ENCODE measurements at regions not wholly inside any gene's neighbourhood (a gene's known extent, or its start where the extent isn't known, plus 50 kb on each side); places are given as distances from the start of the nearest gene placed in this dataset.

- ATAC-seq, result no peak
- H3K9me3 ChIP-seq (replicated peaks; ENCODE audit: control insufficient read depth, insufficient read depth, low read depth, low read length), result no peaks in the 10 kb centered on the region
- 0 out of 2 replicates have a peak, but pooled peaks cover 11% of the 10 kb centered on the region for H4K20me1 ChIP-seq (replicated peaks; ENCODE audit: control insufficient read depth, insufficient read depth, low read length)
- no TSS peak for BruUV-seq (replicated peaks)
- H3K36me3 ChIP-seq (ENCODE audit: control insufficient read depth, insufficient read depth, low read length), result no peaks in the 10 kb centered on the region
- no peaks in the 10 kb centered on the region for H3K79me2 ChIP-seq (ENCODE audit: control insufficient read depth, insufficient read depth, low read length)
- WGBS (ENCODE audit: insufficient coverage, low coverage, missing lambda C conversion rate), result 0% methylated on average over 2 of the region's 2 CpGs
- no peak for DNase-seq (ENCODE audit: extremely low read depth in 1 of 4, low spot score in 3 of 4)
- in situ Hi-C loops (cut with MboI), result no loop called here
- no peak overlapping the region for H3K27ac ChIP-seq (ENCODE audit: extremely low read depth, low read depth, low read length)
- no peaks in the 10 kb centered on the region for H3K9me1 ChIP-seq (ENCODE audit: control insufficient read depth, insufficient read depth, low read length)
- 0 out of 5 replicates have a peak, but pooled peaks cover 0 to 5% of the 10 kb centered on the region in 2 experiments for H3K27me3 ChIP-seq (ENCODE audit: control insufficient read depth in 2 of 2, insufficient read depth in 2 of 2, low read length in 2 of 2)
- POLR2A ChIA-PET, result no interaction called here
- peaks cover 0 to 6% of the 10 kb centered on the region in 2 experiments; a peak in 2 of 5 replicates for H3K4me1 ChIP-seq (replicated peaks in 1 of 2; ENCODE audit: control insufficient read depth in 2 of 2, insufficient read depth in 2 of 2, low read length in 2 of 2)
- no peak overlapping the region for H3K4me2 ChIP-seq (ENCODE audit: insufficient read depth, low read length)
- no peak for TF ChIP-seq TAF7 (tag; IDR thresholded peaks at IDR 0.05)
- TF ChIP-seq SRF (CRISPR knock-in tag; IDR thresholded peaks at IDR 0.05), result no peak
- no peak for TF ChIP-seq E2F3 (CRISPR knock-in tag; IDR thresholded peaks at IDR 0.05)
- no peak for TF ChIP-seq ETS2 (tag; IDR thresholded peaks at IDR 0.05; ENCODE audit: borderline replicate concordance, poor library complexity, severe bottlenecking)
- no peak for TF ChIP-seq ATF4 (CRISPR knock-in tag; IDR thresholded peaks at IDR 0.05)
- TF ChIP-seq RBBP5 (IDR thresholded peaks at IDR 0.05; ENCODE audit: borderline replicate concordance, insufficient read depth, low read length, poor library complexity, severe bottlenecking), result no peak
- TF ChIP-seq, protein P1, sequence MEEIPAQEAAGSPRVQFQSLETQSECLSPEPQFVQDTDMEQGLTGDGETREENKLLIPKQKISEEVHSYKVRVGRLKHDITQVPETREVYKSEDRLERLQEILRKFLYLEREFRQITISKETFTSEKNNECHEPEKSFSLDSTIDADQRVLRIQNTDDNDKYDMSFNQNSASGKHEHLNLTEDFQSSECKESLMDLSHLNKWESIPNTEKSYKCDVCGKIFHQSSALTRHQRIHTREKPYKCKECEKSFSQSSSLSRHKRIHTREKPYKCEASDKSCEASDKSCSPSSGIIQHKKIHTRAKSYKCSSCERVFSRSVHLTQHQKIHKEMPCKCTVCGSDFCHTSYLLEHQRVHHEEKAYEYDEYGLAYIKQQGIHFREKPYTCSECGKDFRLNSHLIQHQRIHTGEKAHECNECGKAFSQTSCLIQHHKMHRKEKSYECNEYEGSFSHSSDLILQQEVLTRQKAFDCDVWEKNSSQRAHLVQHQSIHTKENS (CRISPR knock-in tag; IDR thresholded peaks at IDR 0.05), result no peak
- TF ChIP-seq POLR2A (conservative IDR thresholded peaks at IDR 0.05), result no peak
- TF ChIP-seq MXI1 (IDR thresholded peaks at IDR 0.05; ENCODE audit: low read depth, low read length), result no peak
- TF ChIP-seq ZNF518B (CRISPR knock-in tag; IDR thresholded peaks at IDR 0.05), result no peak
- TF ChIP-seq ZNF436 (CRISPR knock-in tag; IDR thresholded peaks at IDR 0.05), result no peak
- H3K9ac ChIP-seq (ENCODE audit: insufficient read depth in 1 of 2, low read depth in 2 of 2, low read length in 2 of 2), result no peak overlapping the region
- intact Hi-C loops (cut with micrococcal nuclease), result no loop called here
- H3K4me3 ChIP-seq, result no peak overlapping the region
- CTCF ChIA-PET (ENCODE audit: low intra/inter-chr PET ratio), result no interaction called here
- no peak for FAIRE-seq
- no peak overlapping the region for H2AFZ ChIP-seq (ENCODE audit: low read depth, low read length)
Observed at GRCh38 chr5:153896117-153896516, 142.6 kb downstream of the FAM114A2 start.

Data from K562 (cell line).